Fibroblast of pulmonary artery (primary cell): ENCODE measurements at regions not wholly inside any gene's neighbourhood (a gene's known extent, or its start where the extent isn't known, plus 50 kb on each side); places are given as distances from the start of the nearest gene placed in this dataset.

Experiments
- DNase-seq: peaks from one replicate; pipeline ENCODE4 v3.0.0-alpha.2; 2010; ENCODE audit warnings: low read depth
- H3K4me3 ChIP-seq: replicated peaks from 2 replicates; pipeline ENCODE4 v1.5.1; 2011; ENCODE audit warnings: low read depth, mild to moderate bottlenecking, control low read depth, low read length, moderate library complexity
- CTCF ChIP-seq: IDR thresholded peaks from 2 replicates; pipeline ENCODE4 v1.5.1; 2011; ENCODE audit warnings: mild to moderate bottlenecking, control low read depth, low read length, inconsistent platforms; ENCODE audit errors: missing control alignments

- DNase-seq, result no peak
- TF ChIP-seq CTCF, result no peak
- H3K4me3 ChIP-seq, result no peak overlapping the region
Observed at GRCh38 chr12:105982022-105982421, 156.7 kb downstream of the NUAK1 start.

GRCh38 chr12:105983622-105984320, 155.0 kb downstream of the NUAK1 start:
- peak; percentile 82 for DNase-seq
- no peak overlapping the region for H3K4me3 ChIP-seq
- no peak for TF ChIP-seq CTCF

GRCh38 chr12:105985383-105985782, 153.4 kb downstream of the NUAK1 start:
- no peak for TF ChIP-seq CTCF
- no peak for DNase-seq
- H3K4me3 ChIP-seq, result no peak overlapping the region

GRCh38 chr12:105986779-105987684, 151.7 kb downstream of the NUAK1 start:
- TF ChIP-seq CTCF, result no peak
- H3K4me3 ChIP-seq, result no peak overlapping the region
- peak; percentile 93 for DNase-seq

GRCh38 chr12:105987685-105988035, 151.1 kb downstream of the NUAK1 start:
- TF ChIP-seq CTCF, result no peak
- H3K4me3 ChIP-seq, result no peak overlapping the region
- DNase-seq, result no peak

GRCh38 chr12:105992849-105993740, 145.7 kb downstream of the NUAK1 start:
- DNase-seq, result peak; percentile 84
- TF ChIP-seq CTCF, result no peak
- no peak overlapping the region for H3K4me3 ChIP-seq
